ENCODE measurements at regions not wholly inside any gene's neighbourhood (a gene's known extent, or its start where the extent isn't known, plus 50 kb on each side); places are given as distances from the start of the nearest gene placed in this dataset.

DNA sequence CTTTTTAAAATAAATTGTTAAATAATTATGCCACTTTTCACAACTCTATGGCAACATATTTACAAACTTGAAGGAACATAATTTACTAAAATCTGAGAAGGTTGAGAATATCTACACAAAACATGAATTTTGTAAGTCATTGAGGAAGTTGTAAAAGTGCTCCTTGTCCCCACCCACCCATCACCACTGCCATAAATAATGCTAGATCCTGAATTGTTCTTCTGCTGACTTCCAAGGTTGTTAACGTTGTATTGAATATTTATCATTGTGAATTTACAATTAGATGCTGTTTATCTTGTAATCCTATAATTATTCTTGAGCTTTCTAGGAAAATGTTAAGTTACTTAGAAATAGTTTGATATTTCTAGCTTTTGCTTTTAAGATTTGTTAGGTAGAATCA lies 908.0 kb upstream of the COX7C start:
- Histone ChIP-seq H3K9me2 (ENCODE audit: insufficient read depth) (0 out of 2 replicates have a peak, but pooled peaks cover 3% of the 10 kb centered on the region), H2AFZ (no peak overlapping the region), H3K4me1 (replicated peaks; ENCODE audit: insufficient read depth) (no peaks in the 10 kb centered on the region), H3K27ac (no peak overlapping the region), H3K4me3 (no peak overlapping the region), H3F3A (ENCODE audit: insufficient read depth, low read depth) (no peaks in the 10 kb centered on the region), H3K27me3 (ENCODE audit: insufficient read depth, low read depth) (no peaks in the 10 kb centered on the region), H3K4me2 (no peak overlapping the region), H3K9me3 (ENCODE audit: insufficient read depth, low read depth) (no peaks in the 10 kb centered on the region), H3K79me2 (ENCODE audit: low read depth) (no peaks in the 10 kb centered on the region), H3K36me3 (ENCODE audit: low read depth) (no peaks in the 10 kb centered on the region), H4K20me1 (ENCODE audit: insufficient read depth) (no peaks in the 10 kb centered on the region; the same call in 1 of the 2 replicates)
- intact Hi-C loops (cut with micrococcal nuclease; ENCODE audit: unreplicated experiment): no loop called here
- ChIA-PET POLR2A (ENCODE audit: unreplicated experiment) (no interaction called here), CTCF (no interaction called here)
- BruUV-seq (replicated peaks): no TSS peak
- DNase-seq: no peak
- no peak for TF ChIP-seq EZH2 (IDR thresholded peaks at IDR 0.05; ENCODE audit: low read depth)
- TF ChIP-seq, protein P1, sequence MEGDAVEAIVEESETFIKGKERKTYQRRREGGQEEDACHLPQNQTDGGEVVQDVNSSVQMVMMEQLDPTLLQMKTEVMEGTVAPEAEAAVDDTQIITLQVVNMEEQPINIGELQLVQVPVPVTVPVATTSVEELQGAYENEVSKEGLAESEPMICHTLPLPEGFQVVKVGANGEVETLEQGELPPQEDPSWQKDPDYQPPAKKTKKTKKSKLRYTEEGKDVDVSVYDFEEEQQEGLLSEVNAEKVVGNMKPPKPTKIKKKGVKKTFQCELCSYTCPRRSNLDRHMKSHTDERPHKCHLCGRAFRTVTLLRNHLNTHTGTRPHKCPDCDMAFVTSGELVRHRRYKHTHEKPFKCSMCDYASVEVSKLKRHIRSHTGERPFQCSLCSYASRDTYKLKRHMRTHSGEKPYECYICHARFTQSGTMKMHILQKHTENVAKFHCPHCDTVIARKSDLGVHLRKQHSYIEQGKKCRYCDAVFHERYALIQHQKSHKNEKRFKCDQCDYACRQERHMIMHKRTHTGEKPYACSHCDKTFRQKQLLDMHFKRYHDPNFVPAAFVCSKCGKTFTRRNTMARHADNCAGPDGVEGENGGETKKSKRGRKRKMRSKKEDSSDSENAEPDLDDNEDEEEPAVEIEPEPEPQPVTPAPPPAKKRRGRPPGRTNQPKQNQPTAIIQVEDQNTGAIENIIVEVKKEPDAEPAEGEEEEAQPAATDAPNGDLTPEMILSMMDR (conservative IDR thresholded peaks at IDR 0.05): no peak

DNA sequence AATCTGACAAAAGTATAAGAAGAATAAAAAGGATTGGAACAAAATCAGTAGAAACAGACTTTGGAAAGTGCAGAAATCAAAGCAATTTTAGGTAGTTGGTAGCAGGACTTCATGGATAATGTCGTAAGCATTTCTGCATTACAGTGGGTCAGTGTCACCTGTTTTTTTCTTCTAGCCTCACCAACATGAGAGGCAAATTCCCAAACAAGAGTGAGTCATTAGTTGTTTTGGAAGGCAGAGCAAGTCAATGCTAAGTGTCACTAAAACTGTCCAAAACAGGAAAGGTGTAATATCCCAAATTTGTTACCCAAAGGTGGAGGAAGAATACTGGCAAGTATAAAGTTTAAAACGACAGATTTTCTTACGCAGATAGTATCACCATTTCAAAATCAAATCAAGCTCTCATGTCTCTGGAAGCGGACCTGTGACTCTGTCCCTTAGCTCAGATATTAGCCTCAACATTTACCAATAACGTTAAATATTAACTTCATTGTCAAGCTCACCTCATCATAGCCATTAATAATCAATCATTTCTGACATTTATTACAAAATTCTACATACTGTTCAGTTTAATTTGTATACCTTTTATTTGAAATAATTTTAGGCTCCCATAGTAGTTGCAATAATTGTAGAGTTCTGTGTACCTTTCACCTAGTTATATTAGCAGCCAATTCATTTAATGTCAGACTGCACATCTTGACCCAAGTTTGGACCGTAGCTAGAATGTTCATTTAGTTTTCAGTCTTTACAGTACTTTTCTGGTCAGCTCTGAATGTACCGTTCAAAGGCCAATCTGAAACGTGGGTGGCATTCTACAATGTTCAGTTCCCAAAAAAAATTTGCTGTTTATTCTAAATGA lies 901.2 kb upstream of the COX7C start:
- ChIA-PET POLR2A (ENCODE audit: unreplicated experiment) (no interaction called here), CTCF (no interaction called here)
- Histone ChIP-seq H3K9me3 (ENCODE audit: insufficient read depth, low read depth) (no peaks in the 10 kb centered on the region), H3K36me3 (ENCODE audit: low read depth) (no peaks in the 10 kb centered on the region), H3K4me1 (replicated peaks; ENCODE audit: insufficient read depth) (no peaks in the 10 kb centered on the region), H3K9me2 (ENCODE audit: insufficient read depth) (0 out of 2 replicates have a peak, but pooled peaks cover 3% of the 10 kb centered on the region), H3F3A (ENCODE audit: insufficient read depth, low read depth) (no peaks in the 10 kb centered on the region), H3K4me2 (no peak overlapping the region), H3K27ac (no peak overlapping the region), H2AFZ (no peak overlapping the region), H3K4me3 (no peak overlapping the region), H3K27me3 (ENCODE audit: insufficient read depth, low read depth) (no peaks in the 10 kb centered on the region), H3K79me2 (ENCODE audit: low read depth) (no peaks in the 10 kb centered on the region), H4K20me1 (ENCODE audit: insufficient read depth) (no peaks in the 10 kb centered on the region; the same call in 1 of the 2 replicates)
- no peak for TF ChIP-seq EZH2 (IDR thresholded peaks at IDR 0.05; ENCODE audit: low read depth)
- TF ChIP-seq, protein P1 (conservative IDR thresholded peaks at IDR 0.05): no peak
- BruUV-seq (replicated peaks): no TSS peak
- intact Hi-C loops (cut with micrococcal nuclease; ENCODE audit: unreplicated experiment): no loop called here
- DNase-seq: no peak

DNA sequence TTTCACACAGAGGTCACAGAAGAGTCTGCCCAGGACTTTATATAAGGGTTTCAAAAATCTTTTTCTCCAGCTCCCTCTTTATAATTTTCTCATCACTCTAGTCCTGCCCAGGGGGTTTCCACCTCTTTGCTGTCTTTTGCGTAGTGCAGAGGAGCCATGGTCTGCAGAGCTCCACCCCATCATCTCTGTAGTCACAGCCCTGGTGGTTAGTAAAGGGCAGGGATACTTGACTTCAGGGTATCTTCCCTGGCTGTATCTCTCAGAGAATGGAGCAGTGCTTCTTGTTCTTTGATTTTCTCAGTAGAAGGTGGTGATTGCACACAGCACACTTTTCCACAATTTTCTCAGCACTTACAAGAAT lies 900.6 kb upstream of the COX7C start:
- Histone ChIP-seq H3K9me2 (ENCODE audit: insufficient read depth) (0 out of 2 replicates have a peak, but pooled peaks cover 3% of the 10 kb centered on the region), H3F3A (ENCODE audit: insufficient read depth, low read depth) (no peaks in the 10 kb centered on the region), H4K20me1 (ENCODE audit: insufficient read depth) (no peaks in the 10 kb centered on the region; the same call in 1 of the 2 replicates), H2AFZ (no peak overlapping the region), H3K4me1 (replicated peaks; ENCODE audit: insufficient read depth) (no peaks in the 10 kb centered on the region), H3K27ac (no peak overlapping the region), H3K4me3 (no peak overlapping the region), H3K27me3 (ENCODE audit: insufficient read depth, low read depth) (no peaks in the 10 kb centered on the region), H3K36me3 (ENCODE audit: low read depth) (no peaks in the 10 kb centered on the region), H3K4me2 (no peak overlapping the region), H3K79me2 (ENCODE audit: low read depth) (no peaks in the 10 kb centered on the region), H3K9me3 (ENCODE audit: insufficient read depth, low read depth) (no peaks in the 10 kb centered on the region)
- POLR2A ChIA-PET (ENCODE audit: unreplicated experiment): no interaction called here
- TF ChIP-seq EZH2 (IDR thresholded peaks at IDR 0.05; ENCODE audit: low read depth): no peak
- TF ChIP-seq, protein P1 (conservative IDR thresholded peaks at IDR 0.05): no peak
- intact Hi-C loops (cut with micrococcal nuclease; ENCODE audit: unreplicated experiment): no loop called here
- CTCF ChIA-PET: no interaction called here
- no TSS peak for BruUV-seq (replicated peaks)
- DNase-seq: no peak
